ENCODE measurements at regions not wholly inside any gene's neighbourhood (a gene's known extent, or its start where the extent isn't known, plus 50 kb on each side); places are given as distances from the start of the nearest gene placed in this dataset.

DNA sequence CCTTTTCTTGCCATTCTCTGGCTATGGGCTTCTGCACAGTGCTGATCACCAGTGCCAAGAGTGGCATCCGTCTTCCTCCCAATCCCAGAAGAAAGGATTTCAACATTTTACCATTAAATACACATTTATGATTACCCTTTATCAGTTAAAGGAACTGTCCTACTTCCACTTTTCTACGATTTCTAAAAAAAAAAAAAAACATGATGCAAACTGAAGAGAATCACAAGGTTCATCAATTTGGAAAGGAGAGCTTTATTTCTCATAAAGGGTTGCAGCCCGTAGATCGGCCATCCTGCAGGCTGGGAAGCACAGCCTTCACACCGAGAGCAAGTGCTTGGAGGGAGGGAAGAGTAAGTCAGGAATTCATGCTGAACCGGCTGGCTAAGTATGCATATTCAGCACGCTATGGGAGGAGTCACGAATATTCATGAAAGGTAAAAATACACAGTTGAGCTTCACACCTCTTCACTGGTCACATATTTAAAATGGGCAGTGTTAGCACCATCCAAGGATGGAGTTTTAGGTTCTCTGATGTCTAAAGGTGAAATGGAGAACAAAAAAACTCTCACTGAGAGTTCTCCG is 52.5 kb upstream of the SEMA4D start:
- TF ChIP-seq CTCF (IDR thresholded peaks at IDR 0.05 in 8 of 11, conservative IDR thresholded peaks at IDR 0.05 in 3 of 11) (no peak), POLR2AphosphoS5 (IDR thresholded peaks at IDR 0.05) (no peak)
